OCI-LY1 (cell line): ENCODE measurements at regions not wholly inside any gene's neighbourhood (a gene's known extent, or its start where the extent isn't known, plus 50 kb on each side); places are given as distances from the start of the nearest gene placed in this dataset.

Experiments used
- H2AFZ ChIP-seq: fragments of 200-600 bp; sonication (generic), shearing (Covaris generic); 2 replicates; pipeline ENCODE4 v1.6.0; 2014; ENCODE audit warnings: antibody characterized with exemption, mild to moderate bottlenecking, low read length
- H3F3A ChIP-seq: fragments of 200-600 bp; sonication (generic), shearing (Covaris generic); 2 replicates; pipeline ENCODE4 v1.6.0; 2014; ENCODE audit warnings: mild to moderate bottlenecking, antibody characterized with exemption, low read length, moderate library complexity; ENCODE audit not compliant: insufficient read depth
- H3K27ac ChIP-seq: fragments of 200-600 bp; sonication (generic); 2 replicates; pipeline ENCODE4 v1.5.1; 2014; ENCODE audit warnings: low read length, mixed run types, mild to moderate bottlenecking, low read depth; ENCODE audit not compliant: poor library complexity, severe bottlenecking
- H3K27me3 ChIP-seq: fragments of 200-600 bp; sonication (generic); 2 replicates; pipeline ENCODE4 v1.6.0; 2014; ENCODE audit warnings: antibody characterized with exemption, mild to moderate bottlenecking, low read length, moderate library complexity; ENCODE audit not compliant: insufficient read depth
- H3K36me3 ChIP-seq: fragments of 200-600 bp; sonication (generic); 2 replicates; pipeline ENCODE4 v1.6.1; 2014; ENCODE audit warnings: mild to moderate bottlenecking, antibody characterized with exemption, low read length, moderate library complexity, mixed read lengths; ENCODE audit not compliant: insufficient read depth
- H3K4me1 ChIP-seq: fragments of 200-600 bp; sonication (generic); 2 replicates; pipeline ENCODE4 v1.5.1; 2014; ENCODE audit warnings: mild to moderate bottlenecking, low read length, moderate library complexity; ENCODE audit not compliant: insufficient read depth, severe bottlenecking
- H3K4me2 ChIP-seq: fragments of 200-600 bp; sonication (generic), shearing (Covaris generic); 2 replicates; pipeline ENCODE4 v1.6.1; 2014; ENCODE audit warnings: low read length
- H3K4me3 ChIP-seq: fragments of 200-600 bp; sonication (generic); 2 replicates; pipeline ENCODE4 v1.5.1; 2014; ENCODE audit warnings: low read length, low read depth, mild to moderate bottlenecking, mixed read lengths; ENCODE audit not compliant: poor library complexity, severe bottlenecking
- H3K79me2 ChIP-seq: fragments of 200-600 bp; shearing (Covaris generic); 2 replicates; pipeline ENCODE4 v1.6.1; 2016; ENCODE audit warnings: mixed run types, low read length, mixed read lengths; ENCODE audit not compliant: insufficient read depth
- H3K9ac ChIP-seq: fragments of 200-600 bp; sonication (generic), shearing (Covaris generic); 2 replicates; pipeline ENCODE4 v1.6.1; 2014; ENCODE audit warnings: mild to moderate bottlenecking, low read length, mixed read lengths
- H3K9me2 ChIP-seq: fragments of 200-600 bp; sonication (generic), shearing (Covaris generic); 2 replicates; pipeline ENCODE4 v1.6.1; 2014; ENCODE audit warnings: low read depth, mild to moderate bottlenecking, low read length, mixed read lengths
- H3K9me3 ChIP-seq: fragments of 200-600 bp; shearing (Covaris generic); 2 replicates; pipeline ENCODE4 v1.6.1; 2014; ENCODE audit warnings: low read length, mixed read lengths
- H4K20me1 ChIP-seq: fragments of 200-600 bp; sonication (generic), shearing (Covaris generic); 2 replicates; pipeline ENCODE4 v1.6.0; 2016; ENCODE audit warnings: mild to moderate bottlenecking, low read length; ENCODE audit not compliant: insufficient read depth
- EZH2 ChIP-seq: fragments of 200-600 bp; sonication (generic), shearing (Covaris generic); IDR thresholded peaks from 2 replicates; pipeline ENCODE4 v1.8.0; 2017; ENCODE audit warnings: borderline replicate concordance, mixed run types, mild to moderate bottlenecking, antibody characterized with exemption, low read length, moderate library complexity, mixed read lengths
- TF ChIP-seq, protein P1 (sequence below): fragments of 200-600 bp; sonication (generic), shearing (Covaris generic); IDR thresholded peaks from 2 replicates; pipeline ENCODE4 v1.5.1; 2017; ENCODE audit warnings: mild to moderate bottlenecking, antibody characterized with exemption, low read length, moderate library complexity, mixed read lengths

DNA sequence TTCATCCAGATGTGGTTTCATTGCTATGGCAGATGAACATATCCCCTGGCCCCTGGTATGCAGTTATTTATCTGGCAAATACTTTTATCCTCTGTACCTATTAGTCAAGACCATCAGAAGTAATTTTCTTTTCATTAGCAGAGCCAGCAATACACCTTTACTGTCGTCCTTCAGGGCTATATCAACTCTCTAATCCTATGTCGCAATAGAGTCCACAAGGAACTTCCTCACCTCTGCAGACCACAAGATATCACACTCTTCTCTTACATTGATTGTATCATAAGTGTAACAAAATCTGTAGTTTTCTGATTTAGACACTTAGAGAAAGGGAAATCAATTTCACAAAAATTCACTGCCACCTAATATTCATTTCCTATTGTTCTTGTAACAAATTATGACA is 252.9 kb upstream of the DCC start:
- Histone ChIP-seq H3K4me2 (no peak overlapping the region), H3K27ac (no peak overlapping the region), H3F3A (no peaks in the 10 kb centered on the region), H3K4me1 (no peaks in the 10 kb centered on the region), H3K4me3 (no peak overlapping the region), H4K20me1 (no peaks in the 10 kb centered on the region), H3K9ac (no peak overlapping the region), H2AFZ (no peak overlapping the region), H3K79me2 (no peaks in the 10 kb centered on the region), H3K27me3 (no peaks in the 10 kb centered on the region), H3K9me3 (no peaks in the 10 kb centered on the region), H3K9me2 (no peaks in the 10 kb centered on the region), H3K36me3 (no peaks in the 10 kb centered on the region)
- TF ChIP-seq EZH2, result no peak
- TF ChIP-seq, protein P1, sequence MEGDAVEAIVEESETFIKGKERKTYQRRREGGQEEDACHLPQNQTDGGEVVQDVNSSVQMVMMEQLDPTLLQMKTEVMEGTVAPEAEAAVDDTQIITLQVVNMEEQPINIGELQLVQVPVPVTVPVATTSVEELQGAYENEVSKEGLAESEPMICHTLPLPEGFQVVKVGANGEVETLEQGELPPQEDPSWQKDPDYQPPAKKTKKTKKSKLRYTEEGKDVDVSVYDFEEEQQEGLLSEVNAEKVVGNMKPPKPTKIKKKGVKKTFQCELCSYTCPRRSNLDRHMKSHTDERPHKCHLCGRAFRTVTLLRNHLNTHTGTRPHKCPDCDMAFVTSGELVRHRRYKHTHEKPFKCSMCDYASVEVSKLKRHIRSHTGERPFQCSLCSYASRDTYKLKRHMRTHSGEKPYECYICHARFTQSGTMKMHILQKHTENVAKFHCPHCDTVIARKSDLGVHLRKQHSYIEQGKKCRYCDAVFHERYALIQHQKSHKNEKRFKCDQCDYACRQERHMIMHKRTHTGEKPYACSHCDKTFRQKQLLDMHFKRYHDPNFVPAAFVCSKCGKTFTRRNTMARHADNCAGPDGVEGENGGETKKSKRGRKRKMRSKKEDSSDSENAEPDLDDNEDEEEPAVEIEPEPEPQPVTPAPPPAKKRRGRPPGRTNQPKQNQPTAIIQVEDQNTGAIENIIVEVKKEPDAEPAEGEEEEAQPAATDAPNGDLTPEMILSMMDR, result no peak

- H3K4me2 ChIP-seq, result no peak overlapping the region
- H3K9ac ChIP-seq, result no peak overlapping the region
- no peaks in the 10 kb centered on the region for H3F3A ChIP-seq
- no peaks in the 10 kb centered on the region for H4K20me1 ChIP-seq
- H3K9me2 ChIP-seq, result no peaks in the 10 kb centered on the region
- H3K27me3 ChIP-seq, result no peaks in the 10 kb centered on the region
- no peak overlapping the region for H3K4me3 ChIP-seq
- H3K79me2 ChIP-seq, result no peaks in the 10 kb centered on the region
- H2AFZ ChIP-seq, result no peak overlapping the region
- H3K4me1 ChIP-seq, result no peaks in the 10 kb centered on the region
- no peaks in the 10 kb centered on the region for H3K9me3 ChIP-seq
- TF ChIP-seq, protein P1, result no peak
- no peak for TF ChIP-seq EZH2
- no peak overlapping the region for H3K27ac ChIP-seq
- H3K36me3 ChIP-seq, result no peaks in the 10 kb centered on the region
Observed at GRCh38 chr18:52090005-52090404, 250.0 kb upstream of the DCC start.

- H3K36me3 ChIP-seq, result no peaks in the 10 kb centered on the region
- H3K9me3 ChIP-seq, result no peaks in the 10 kb centered on the region
- H3K4me2 ChIP-seq, result no peak overlapping the region
- no peak overlapping the region for H3K4me3 ChIP-seq
- no peak overlapping the region for H3K9ac ChIP-seq
- H3F3A ChIP-seq, result no peaks in the 10 kb centered on the region
- H2AFZ ChIP-seq, result no peak overlapping the region
- H3K79me2 ChIP-seq, result no peaks in the 10 kb centered on the region
- H3K27ac ChIP-seq, result no peak overlapping the region
- no peaks in the 10 kb centered on the region for H3K4me1 ChIP-seq
- H3K9me2 ChIP-seq, result no peaks in the 10 kb centered on the region
- TF ChIP-seq EZH2, result no peak
- TF ChIP-seq, protein P1, result no peak
- no peaks in the 10 kb centered on the region for H4K20me1 ChIP-seq
- no peaks in the 10 kb centered on the region for H3K27me3 ChIP-seq
Observed at GRCh38 chr18:52093171-52093570, 246.8 kb upstream of the DCC start.
